A549 (cell line): ENCODE measurements at regions not wholly inside any gene's neighbourhood (a gene's known extent, or its start where the extent isn't known, plus 50 kb on each side); places are given as distances from the start of the nearest gene placed in this dataset.

Source experiments
- BCL3 ChIP-seq: fragments of >200 bp; sonication (Bioruptor Twin); formaldehyde crosslinking; IDR thresholded peaks from 3 replicates; pipeline ENCODE4 v1.6.1; 2016
- CHD2 ChIP-seq: fragments of 150-350 bp; IDR thresholded peaks from 2 replicates; pipeline ENCODE4 v1.6.1; 2014; ENCODE audit warnings: low read length; ENCODE audit not compliant: partially characterized antibody
- CTCF ChIP-seq: fragments of >200 bp; sonication (Bioruptor Twin); formaldehyde crosslinking; IDR thresholded peaks from 3 replicates; pipeline ENCODE4 v1.5.1; 2016
- HDAC2 ChIP-seq: fragments of 200-600 bp; sonication (generic); IDR thresholded peaks from 2 replicates; pipeline ENCODE4 v1.6.1; 2016
- JUNB ChIP-seq: fragments of >200 bp; sonication (Bioruptor Twin); formaldehyde crosslinking; IDR thresholded peaks from 2 replicates; pipeline ENCODE4 v1.6.1; 2016
- SREBF2 ChIP-seq: fragments of 450-650 bp; IDR thresholded peaks from 2 replicates; pipeline ENCODE4 v1.6.1; 2014; ENCODE audit warnings: mild to moderate bottlenecking, moderate library complexity

GRCh38 chr18:78305789-78306188, 673.8 kb upstream of the SALL3 start:
- TF ChIP-seq CHD2 (no peak), CTCF (no peak), HDAC2 (no peak), SREBF2 (no peak), JUNB (no peak), BCL3 (no peak)
